HPDE6-E6E7 (cell line): ENCODE measurements at regions not wholly inside any gene's neighbourhood (a gene's known extent, or its start where the extent isn't known, plus 50 kb on each side); places are given as distances from the start of the nearest gene placed in this dataset.
"Not testable (repeated sequence)": the region's sequence is repeated elsewhere in the genome, so short reads cannot be mapped to it uniquely, and the experiment has no call there.

Experiments
- DNase-seq: peaks from one replicate; pipeline ENCODE4 v3.0.0; 2011; ENCODE audit warnings: missing footprints; ENCODE audit errors: extremely low spot score

- not testable (repeated sequence) for DNase-seq
Measured at GRCh38 chr16:29234536-29235275, 171.8 kb downstream of the NPIPB11 start.

DNA sequence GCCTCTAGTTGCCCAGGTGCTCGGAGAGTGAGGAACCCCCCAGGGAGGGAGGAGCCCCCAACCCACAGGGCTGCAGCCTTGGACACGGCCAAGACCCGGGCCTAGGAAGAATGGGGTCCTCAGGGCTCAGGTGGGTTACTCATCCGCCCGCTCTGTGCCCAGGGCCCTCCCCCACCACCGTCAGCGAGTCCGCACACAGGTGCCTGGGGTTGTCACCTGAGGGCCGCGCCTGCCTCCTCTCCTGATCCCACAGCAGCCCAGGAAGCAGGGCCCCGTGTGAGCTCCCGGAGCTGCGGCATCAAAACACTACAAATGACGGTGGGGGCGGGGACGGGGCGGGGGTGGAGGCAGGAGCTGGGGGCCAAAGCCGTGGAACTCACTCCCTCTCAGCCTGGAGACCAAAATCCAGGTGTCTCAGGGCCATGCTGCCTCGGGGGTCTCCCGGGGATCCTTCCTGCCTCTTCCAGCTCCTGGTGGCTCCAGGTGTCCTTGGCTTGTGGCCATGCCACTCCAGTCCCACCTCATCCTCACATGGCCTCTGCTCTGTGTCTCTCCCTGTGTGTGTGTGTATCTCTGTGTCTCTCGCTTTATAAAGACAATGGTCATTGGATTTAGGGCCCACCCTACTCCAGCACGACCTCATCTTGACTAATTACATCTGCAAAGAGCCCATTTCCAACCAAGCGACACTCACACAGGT lies 172.7 kb downstream of the NPIPB11 start:
- DNase-seq: not testable (repeated sequence)

DNA sequence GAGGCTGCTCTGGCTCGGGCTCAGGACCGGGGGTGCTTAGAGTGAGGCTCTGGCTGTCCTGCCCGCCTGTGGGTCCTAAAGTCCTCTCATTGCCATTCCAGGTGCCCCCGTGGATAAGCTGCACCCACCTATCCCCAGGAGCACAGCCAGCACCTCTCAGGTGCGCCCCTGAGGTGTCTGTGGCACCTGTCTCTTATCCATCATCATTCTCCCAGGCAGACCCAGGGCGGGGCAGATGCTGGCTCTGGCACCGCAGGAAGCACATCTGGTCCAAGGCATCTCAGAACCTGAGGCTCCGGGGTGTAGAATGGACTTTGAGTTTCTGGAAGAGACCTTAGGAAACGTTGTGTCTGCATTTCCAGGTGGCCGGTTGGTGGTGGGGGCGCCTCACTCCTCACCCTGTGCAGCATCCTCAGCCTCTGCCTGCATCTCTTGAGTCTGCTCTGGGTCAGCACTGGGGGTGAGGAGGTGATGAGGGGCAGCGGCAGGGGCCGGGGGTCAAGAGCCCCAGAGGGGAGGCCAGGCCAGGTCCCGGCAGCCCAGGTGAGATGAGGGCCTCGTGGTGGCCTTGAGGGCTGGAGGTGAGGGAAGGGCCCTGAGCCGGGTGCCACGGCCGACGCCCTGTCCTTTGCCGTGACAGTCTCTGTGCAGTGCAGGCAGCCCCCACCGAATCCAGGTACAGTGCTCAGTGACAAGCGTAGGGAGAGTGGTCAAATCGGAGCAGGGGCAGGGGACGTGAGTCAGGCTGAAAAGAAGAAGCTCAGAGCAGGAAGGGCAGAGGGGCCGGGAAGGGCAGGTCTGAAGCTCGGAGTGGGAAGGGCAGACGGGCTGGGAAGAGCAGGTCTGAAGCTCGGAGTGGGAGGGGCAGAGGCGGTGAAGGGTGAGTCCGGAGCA lies 173.5 kb downstream of the NPIPB11 start:
- DNase-seq: no peak

DNA sequence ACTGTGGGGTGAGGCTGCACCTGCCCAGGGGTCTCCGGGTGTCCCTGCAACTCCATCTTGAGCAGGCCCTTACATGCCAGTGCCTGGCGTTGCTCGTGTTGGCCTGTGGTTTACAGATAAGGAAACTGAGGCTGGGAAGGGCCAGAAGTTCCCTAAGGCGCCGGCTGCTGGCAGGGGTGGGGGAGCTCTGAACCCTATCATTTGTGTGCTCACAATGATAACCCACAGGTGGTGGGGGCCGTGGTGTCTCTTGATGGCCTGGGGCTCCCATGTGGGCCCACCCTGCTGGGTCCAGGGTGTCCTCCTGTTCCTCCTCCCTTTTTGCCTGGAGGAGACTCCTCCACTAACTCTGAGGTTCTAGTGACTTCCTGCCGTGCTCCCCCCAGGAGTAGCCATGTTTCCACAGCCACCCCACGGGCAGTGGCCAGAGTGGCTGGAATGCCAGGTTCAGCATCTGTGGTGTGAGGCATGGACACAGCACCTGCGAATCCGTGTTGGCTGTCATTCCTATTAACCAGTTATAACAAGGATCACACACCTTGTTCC lies 174.3 kb downstream of the NPIPB11 start:
- not testable (repeated sequence) for DNase-seq

DNA sequence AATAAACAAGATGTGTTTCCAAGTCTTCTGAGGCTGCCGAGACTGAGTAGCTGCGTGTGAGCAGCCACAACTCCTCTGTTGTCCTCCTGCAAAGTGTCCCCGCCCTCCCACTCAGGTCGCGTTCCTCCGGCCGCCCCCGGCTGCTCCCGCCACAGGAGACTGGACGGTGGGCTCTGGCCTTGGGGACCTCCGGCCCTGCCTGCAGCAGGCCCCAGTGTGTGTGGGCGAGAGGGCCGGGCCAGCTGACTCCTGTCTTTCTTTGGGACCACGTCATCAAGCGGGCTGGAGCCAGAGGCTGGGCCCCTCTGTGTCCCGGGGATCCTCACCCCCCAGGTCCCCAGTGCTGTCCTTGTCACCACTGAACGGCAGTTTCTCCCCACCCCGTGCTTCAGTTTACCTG lies 175.3 kb downstream of the NPIPB11 start:
- DNase-seq: no peak

DNA sequence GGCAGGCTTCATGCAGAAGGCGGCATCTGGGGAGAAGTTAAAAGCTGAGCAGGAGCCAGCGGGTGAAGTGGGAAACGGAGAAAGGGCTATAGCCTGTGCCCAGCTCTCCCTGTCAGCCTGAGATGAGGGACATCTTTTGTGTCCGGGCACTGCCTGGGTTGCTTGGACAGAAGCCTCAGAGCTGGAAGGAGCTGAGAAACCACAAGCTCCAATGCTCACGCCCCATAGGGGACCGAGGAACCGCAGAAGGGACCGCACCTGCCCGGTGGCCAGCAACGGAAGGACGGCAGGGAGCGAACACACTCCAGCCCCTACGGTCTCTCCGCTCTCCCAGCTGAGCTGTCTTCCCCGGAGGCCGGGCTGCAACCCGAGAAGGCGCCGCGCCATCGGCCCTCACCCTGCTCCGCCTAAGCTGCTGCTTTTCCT lies 175.8 kb downstream of the NPIPB11 start:
- no peak for DNase-seq

GRCh38 chr16:29230006-29230668 lies 176.4 kb downstream of the NPIPB11 start:
- DNase-seq: not testable (repeated sequence)

DNA sequence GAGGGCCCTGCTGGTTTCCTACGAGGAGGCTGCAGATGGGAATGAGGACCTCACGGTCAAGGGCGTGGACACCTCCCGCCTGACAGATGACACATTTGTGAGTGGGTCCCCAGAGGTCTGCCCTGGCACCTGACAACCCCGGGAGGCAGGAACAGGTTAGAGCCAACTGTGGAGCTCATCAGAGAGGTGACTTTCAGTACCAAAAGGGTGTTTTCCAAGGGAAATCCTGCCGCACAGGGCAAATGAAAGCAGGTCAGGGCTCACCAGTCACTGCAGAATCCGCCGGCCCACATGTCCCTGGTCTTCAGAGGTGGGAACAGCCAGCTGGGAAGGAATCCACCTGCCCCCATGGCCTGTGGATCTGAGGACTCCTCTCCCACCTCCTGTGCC lies 176.9 kb downstream of the NPIPB11 start:
- not testable (repeated sequence) for DNase-seq

- not testable (repeated sequence) for DNase-seq
Measured at GRCh38 chr16:29228664-29229611, 177.6 kb downstream of the NPIPB11 start.

DNA sequence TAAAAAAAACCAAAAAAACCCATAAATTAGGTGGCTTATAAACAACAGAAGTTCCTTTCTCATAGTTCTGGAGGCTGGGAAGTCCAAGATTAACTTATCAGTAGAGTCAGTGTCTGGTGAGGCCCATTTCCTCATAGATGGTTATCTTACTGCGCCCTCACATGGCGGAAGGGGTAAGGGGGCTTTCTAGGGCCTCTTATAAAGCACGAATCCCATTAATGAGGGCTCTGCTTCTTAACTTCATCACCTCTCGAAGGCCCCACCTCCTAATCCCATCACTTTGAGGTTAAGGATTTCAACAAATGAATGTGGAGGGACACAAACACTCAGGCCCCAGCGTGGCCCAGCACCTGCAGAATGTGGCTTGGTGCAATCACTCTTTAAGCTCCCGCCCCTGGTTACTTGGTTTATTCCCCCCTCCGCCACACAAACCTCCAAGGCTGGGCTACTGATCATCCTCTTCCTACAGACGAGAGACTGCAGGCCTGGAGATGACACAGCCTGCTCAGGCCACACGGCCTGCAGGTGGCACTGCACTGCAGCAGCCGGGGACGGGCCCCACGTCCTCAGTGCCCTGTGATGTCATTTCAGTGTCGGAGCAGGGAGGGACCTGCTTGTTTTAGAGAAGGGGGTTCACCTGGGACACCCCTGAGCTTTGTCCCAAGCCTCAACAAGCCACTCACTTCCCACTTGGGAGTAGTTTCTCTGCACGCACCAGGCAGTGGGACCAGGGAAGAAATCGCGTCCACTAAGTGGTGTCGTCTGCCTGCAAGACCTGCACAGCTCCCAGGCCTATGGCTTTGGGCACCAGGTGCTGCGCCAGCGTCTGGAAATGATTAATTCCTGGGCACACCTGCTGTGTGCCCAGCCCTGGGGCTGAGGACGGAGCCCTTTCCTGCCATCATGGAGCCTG lies 178.5 kb downstream of the NPIPB11 start:
- not testable (repeated sequence) for DNase-seq

GRCh38 chr16:29226782-29227181 lies 179.7 kb downstream of the NPIPB11 start:
- no peak for DNase-seq

DNA sequence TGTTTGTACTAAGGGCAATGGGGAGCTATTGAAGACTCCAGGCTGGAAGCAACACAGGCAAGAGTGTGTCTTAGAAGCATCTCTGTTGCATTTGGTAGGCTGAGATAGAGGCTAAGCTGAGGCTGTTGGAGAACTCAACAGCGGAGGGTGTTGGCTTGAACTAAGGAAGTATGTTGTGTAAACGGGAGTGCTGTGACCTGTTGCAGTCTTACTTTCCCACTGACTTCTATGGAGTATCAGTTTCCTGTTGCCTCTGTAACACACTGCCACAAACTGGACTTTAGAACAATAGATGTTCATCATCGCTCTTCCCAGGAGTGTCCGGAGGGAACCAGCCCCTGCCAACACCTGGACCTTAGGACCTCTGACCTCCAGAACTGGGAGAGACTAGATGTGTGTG lies 181.8 kb downstream of the NPIPB11 start:
- not testable (repeated sequence) for DNase-seq

DNA sequence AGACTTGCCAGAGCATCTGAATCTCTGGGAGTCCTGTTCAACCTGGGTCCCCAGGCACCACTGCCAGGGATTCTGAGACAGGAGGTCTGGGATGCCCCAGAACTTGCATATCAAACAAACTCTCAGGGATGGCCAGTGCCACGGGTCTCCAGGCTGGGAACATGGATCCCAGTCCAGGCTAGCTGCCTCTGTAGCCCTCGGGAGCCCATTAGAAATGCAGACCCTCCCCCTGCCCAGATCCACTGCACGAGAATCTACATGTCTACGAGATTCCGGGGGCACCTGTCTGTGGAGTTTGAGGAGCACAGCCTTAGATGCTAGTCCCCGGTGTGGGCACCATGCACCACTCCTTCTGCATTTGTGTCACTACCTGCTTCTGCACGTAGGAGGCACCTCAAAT lies 183.9 kb downstream of the NPIPB11 start:
- not testable (repeated sequence) for DNase-seq

DNA sequence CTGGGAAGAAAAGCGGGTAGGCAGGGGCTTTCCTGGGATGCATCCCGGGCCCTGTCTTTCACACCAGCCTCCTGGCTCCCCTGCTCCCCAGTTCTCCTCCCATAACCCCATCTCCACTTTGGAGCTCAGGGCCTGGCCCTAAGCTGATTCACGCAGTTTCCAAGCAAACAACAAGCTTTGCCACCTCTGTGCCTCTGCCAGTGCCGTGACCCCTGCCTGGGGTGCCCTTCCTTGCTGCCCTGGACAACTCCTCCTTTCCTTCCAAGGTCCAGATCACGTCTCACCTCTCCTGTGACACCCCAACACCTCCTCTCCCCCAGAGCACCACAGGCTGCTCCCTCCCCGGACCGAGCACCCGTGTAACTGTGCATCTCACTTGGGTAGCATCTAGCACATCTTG lies 184.5 kb downstream of the NPIPB11 start:
- not testable (repeated sequence) for DNase-seq

DNA sequence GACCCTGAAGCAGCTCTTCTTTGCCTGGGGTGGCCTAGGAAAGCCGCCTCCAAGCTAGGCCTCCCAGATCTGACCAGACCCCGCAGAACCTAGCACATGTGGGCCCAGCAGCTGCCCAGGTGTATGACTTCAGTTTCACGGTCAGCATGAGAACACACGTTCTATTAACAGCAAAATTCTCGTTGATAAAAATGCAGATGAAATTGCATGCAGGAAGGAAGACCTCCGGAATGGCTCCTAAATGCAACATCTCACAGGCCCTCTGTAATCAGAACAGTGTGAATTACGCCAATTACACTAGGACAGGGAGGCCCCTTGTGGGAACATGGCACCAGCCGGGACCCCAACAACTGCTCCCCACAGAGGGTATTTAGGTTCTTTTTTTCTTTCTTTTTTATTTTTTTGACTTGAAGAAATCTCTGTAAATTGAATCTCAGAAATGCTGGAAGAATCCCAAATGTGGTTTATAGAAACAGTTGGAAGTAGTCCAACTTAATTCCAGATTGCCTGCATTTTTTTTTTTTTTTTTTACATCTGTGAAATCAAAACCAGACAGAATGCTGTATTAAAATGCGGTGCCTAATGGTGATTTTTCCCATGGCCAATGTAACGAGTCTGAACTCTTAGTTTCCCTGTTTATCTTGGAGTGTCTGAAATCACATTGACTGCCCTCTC lies 185.1 kb downstream of the NPIPB11 start:
- DNase-seq: not testable (repeated sequence)

DNA sequence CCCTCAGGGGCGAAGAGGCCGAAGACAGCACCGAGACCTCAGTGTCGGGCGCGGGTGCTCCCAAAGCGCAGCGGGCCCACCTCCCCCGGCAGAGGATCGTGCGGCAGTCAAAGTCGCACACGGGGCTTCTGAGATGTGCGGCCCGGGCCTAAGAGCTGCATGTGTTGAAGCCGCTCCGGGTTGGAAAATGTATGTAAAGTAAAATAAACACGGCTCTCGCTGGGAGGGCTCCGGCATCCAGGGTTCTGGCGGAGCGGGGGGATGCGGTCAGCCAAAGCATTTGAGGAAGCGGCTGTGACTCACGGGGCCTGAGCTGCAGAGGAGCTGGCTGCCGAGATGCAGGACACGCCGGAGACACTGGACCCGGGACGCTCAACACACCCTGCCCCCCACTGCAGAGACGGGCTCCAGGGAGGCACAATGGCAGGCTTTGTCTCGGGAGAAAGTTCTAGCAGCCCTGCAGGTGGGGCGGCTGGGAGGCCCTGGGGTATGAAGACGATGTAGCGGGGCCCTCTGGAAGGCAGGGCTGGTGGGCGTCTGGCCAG lies 185.8 kb downstream of the NPIPB11 start:
- not testable (repeated sequence) for DNase-seq

DNA sequence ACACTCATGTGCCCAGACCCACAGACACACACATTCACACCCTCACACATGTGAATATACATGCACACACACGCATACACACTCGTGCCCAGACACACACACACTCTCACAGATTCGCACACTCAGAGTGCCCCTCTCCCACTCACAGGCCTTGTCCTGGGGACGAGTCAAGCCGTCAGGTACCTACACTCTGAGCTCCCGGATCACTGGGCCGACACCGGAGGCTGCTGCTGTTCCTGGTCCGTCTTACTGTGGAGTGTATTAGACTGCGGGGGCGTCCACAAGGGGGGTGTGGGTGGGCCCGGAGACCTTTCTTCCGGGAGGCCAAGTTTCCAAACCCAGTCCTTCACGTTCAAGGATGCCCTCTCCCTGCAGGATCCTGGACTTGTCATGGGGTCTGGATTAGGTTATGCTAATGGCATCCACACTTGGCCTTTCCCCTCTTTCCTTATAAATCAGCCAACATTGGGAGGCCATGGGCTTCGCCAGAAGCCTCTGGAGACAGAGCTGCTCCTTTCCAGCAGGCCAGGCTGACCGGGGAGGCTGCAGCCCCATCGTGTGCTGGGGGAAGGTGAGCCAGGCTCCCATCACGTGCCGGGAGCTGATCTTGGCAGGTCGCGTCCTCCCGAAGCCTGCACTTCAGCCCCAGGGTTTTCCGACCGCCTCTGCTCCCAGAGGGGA lies 186.4 kb downstream of the NPIPB11 start:
- not testable (repeated sequence) for DNase-seq

GRCh38 chr16:29219562-29219961 lies 186.9 kb downstream of the NPIPB11 start:
- DNase-seq: not testable (repeated sequence)
